HG02885 (cell line): ENCODE measurements at regions not wholly inside any gene's neighbourhood (a gene's known extent, or its start where the extent isn't known, plus 50 kb on each side); places are given as distances from the start of the nearest gene placed in this dataset.
A peak's percentile ranks its signal among the peaks of the same experiment; 100 is the strongest.

Experiments
- ATAC-seq: cut with Tn5 transposase; IDR thresholded peaks from one replicate; pipeline ENCODE4 v1.9.1; 2021; ENCODE audit warnings: mild to moderate bottlenecking; ENCODE audit not compliant: unreplicated experiment, poor library complexity

DNA sequence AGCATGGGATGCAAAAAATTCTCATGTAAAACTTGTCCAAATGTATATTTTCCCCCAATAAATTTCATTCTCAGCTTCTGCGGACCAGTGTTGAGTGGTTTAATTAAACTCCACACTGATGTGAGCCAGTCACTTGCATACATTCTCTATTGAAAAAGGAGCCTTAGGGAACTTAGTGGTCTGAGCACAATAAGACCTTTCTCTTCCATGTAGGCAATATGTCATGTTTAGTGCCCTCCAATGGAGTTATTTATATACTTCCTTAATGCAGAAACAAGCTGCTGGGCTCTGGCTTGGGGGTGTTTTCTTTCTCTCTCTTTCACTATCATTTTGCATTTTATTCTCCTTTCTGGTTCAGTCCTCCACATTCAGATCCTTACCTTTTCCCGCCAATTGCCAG is 196.9 kb downstream of the ANAPC10 start:
- ATAC-seq = no peak

DNA sequence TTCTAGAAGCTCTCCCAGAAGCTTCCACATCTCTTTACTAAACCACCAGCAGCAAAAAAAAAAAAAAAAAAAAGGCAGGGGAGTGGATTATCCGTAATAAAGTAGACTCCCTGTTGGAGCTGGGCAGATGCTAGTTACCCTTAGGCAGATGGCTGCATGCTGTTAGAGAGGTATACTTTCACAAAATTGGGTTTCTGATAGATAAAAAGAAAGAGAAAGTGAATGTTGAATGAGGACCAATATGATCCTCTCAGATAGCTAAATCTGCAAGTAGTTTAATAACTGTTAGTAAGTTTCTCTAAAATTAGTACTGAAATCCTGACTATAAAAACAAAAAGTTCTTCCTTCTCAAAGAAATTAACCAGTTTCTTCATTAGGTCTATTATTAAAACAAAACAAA is 195.4 kb downstream of the ANAPC10 start:
- ATAC-seq = peak; percentile 57

DNA sequence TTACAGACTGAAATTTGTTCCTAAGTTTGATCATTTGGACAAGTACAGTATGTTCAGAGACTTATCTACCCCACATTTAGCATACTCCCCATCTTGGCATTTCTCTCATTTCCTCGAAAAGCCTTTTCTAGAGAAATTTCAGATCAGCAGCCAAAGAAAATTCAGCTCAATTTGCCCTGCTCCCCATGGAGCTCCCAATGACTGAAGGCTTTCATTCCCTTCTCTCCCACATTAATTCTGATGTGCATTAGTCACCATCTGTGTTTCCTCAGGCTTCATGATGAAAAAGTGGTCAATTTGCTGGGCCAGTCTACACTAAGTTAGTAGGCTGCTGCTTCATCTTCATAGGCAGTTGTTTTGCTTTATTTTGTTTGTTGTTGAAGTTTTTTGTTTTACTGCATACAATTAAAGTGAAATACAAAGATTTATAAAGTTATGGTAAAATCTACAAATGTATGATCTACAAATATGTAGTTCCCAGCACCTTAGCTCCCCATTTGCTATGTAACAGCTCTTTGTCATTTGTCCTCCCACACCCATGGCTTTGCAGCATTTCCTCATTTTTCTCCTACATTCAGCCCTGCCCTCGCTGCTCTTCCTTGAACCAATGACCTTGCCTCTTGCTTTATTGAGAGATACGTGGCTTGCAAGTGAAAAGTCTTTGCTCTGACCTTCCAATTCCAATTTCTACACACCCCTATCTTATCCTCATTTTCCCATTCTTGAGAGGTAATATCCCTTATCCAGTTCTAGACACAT is 193.9 kb downstream of the ANAPC10 start:
- no peak for ATAC-seq

DNA sequence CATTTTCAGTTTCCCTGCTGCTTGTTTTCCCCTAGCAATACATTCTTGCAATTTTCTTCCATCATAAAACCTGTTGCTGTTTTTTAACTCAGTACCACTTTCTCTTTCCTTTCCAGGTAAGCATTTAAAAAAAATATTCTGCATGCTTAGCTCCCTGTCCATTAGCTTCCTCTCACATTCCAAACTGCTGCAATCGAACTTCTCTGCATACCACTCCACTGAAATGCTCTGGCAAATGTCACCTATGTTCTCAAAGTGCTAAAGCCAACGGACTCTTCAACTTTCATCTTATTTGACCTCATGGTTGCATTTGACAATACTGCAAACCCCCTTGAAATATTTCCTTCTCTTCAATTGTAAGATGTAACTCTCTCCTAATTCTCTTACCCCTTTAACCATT is 192.7 kb downstream of the ANAPC10 start:
- no peak for ATAC-seq

DNA sequence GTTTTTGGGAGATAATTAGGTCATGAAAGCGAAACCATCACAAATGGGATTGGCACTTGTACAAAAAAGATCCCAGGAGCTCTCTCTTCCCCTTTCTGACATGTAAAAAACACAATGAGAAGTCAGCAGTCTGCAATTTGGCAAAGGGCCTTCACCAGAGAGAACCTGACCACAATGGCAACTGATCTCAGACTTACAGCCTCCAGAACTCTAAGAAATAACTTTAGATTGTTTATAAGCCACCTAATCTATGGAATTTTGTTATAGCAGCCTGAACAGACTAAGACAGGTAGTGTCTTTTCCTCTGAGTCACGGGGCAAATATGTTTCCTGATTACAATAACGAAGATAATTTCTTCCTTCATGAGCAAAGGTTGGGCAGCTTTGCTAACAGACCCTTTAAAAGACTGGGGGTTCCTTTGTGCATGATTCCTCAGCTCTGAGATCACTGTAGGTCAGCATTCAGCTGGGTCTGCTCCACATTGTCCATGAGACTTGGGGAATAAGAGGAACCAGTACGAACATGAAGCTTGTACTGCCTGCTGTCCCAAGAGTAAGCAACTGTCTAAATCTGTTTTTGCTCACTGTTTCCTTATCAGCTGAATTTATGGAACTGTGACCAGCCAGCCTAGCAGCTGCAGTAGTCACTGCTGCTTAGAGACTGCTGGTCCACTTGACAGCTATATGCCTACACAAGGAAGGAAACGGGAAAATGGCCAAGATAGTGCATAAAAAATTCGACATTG is 191.6 kb downstream of the ANAPC10 start:
- ATAC-seq = peak; percentile 56

DNA sequence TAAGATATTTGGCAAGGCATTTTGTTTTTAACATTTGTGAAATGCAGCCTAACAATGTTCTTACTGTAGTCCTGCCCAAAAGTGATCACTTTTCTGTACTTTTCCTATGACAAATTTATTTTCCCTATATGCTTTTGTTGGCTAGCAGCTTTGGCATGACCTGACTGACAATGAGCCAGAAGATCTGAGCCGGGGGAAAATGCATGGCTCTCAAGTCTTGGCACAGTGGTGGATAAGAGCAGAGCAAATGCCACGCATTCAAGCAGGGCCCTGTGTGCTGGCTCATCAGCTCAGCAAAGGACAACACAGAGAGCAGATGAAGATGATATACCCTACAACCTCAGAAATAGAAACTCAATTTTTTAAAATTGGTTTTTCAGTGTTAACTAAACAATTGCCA is 187.3 kb downstream of the ANAPC10 start:
- ATAC-seq = no peak
